ENCODE measurements at regions not wholly inside any gene's neighbourhood (a gene's known extent, or its start where the extent isn't known, plus 50 kb on each side); places are given as distances from the start of the nearest gene placed in this dataset.

- H3K27me3 ChIP-seq = no peaks in the 10 kb centered on the region
- no peaks in the 10 kb centered on the region for H4K20me1 ChIP-seq (ENCODE audit: low read depth)
- Mint-ChIP-seq H3K4me1 (no peaks in the 10 kb centered on the region), H3K9me3 (peaks cover 3% of the 10 kb centered on the region), H3K27ac (no peak overlapping the region), H3K36me3 (no peaks in the 10 kb centered on the region), H3K4me3 (no peak overlapping the region), H3K27me3 (ENCODE audit: insufficient read depth, low read depth) (peaks cover 3% of the 10 kb centered on the region)
- H3K4me2 ChIP-seq = no peak overlapping the region
- H3K4me3 ChIP-seq = no peak overlapping the region
- no peak overlapping the region for H3K27ac ChIP-seq
- no peak overlapping the region for H2AFZ ChIP-seq (replicated peaks)
- H3K4me1 ChIP-seq = no peaks in the 10 kb centered on the region
- H3K79me2 ChIP-seq (ENCODE audit: low read depth) = no peaks in the 10 kb centered on the region
- no peak for DNase-seq (ENCODE audit: low spot score)
- H3F3A ChIP-seq (ENCODE audit: low read depth) = no peaks in the 10 kb centered on the region
- H3K36me3 ChIP-seq = no peaks in the 10 kb centered on the region
- H3K9ac ChIP-seq = no peak overlapping the region
- H3K9me3 ChIP-seq (ENCODE audit: low read depth) = peaks cover 4% of the 10 kb centered on the region
- TF ChIP-seq EZH2phosphoT487 (IDR thresholded peaks at IDR 0.05) = no peak
- no peak for TF ChIP-seq CTCF (IDR thresholded peaks at IDR 0.05)
- no peak for TF ChIP-seq EZH2 (IDR thresholded peaks at IDR 0.05)
Measured at GRCh38 chr10:126722726-126723125, 52.2 kb upstream of the C10orf90 start.

GRCh38 chr10:126723226-126723625, 52.7 kb upstream of the C10orf90 start:
- no peak for DNase-seq (ENCODE audit: low spot score)
- Mint-ChIP-seq H3K27me3 (ENCODE audit: insufficient read depth, low read depth) (peaks cover 3% of the 10 kb centered on the region), H3K4me1 (no peaks in the 10 kb centered on the region), H3K9me3 (peaks cover 3% of the 10 kb centered on the region), H3K27ac (no peak overlapping the region), H3K36me3 (no peaks in the 10 kb centered on the region), H3K4me3 (no peak overlapping the region)
- Histone ChIP-seq H3K9ac (no peak overlapping the region), H3F3A (ENCODE audit: low read depth) (no peaks in the 10 kb centered on the region), H2AFZ (replicated peaks) (no peak overlapping the region), H3K4me2 (no peak overlapping the region), H3K9me3 (ENCODE audit: low read depth) (peaks cover 6% of the 10 kb centered on the region), H3K27ac (no peak overlapping the region), H3K4me3 (no peak overlapping the region), H3K27me3 (no peaks in the 10 kb centered on the region), H3K4me1 (no peaks in the 10 kb centered on the region), H4K20me1 (ENCODE audit: low read depth) (no peaks in the 10 kb centered on the region), H3K36me3 (no peaks in the 10 kb centered on the region), H3K79me2 (ENCODE audit: low read depth) (no peaks in the 10 kb centered on the region)
- TF ChIP-seq CTCF (IDR thresholded peaks at IDR 0.05) = no peak

GRCh38 chr10:126729314-126729870, 58.9 kb upstream of the C10orf90 start:
- Mint-ChIP-seq H3K36me3 (no peaks in the 10 kb centered on the region), H3K9me3 (peaks cover 3% of the 10 kb centered on the region), H3K4me3 (no peak overlapping the region), H3K27ac (no peak overlapping the region), H3K4me1 (no peaks in the 10 kb centered on the region), H3K27me3 (ENCODE audit: insufficient read depth, low read depth) (peaks cover 5% of the 10 kb centered on the region)
- TF ChIP-seq EZH2 (IDR thresholded peaks at IDR 0.05) (no peak), CTCF (IDR thresholded peaks at IDR 0.05) (no peak), EZH2phosphoT487 (IDR thresholded peaks at IDR 0.05) (no peak)
- Histone ChIP-seq H3K27ac (no peak overlapping the region), H3K9ac (no peak overlapping the region), H2AFZ (replicated peaks) (peak overlapping the region; percentile 31), H3K27me3 (no peaks in the 10 kb centered on the region), H4K20me1 (ENCODE audit: low read depth) (no peaks in the 10 kb centered on the region), H3K4me3 (no peak overlapping the region), H3K4me2 (no peak overlapping the region), H3K36me3 (no peaks in the 10 kb centered on the region), H3K9me3 (ENCODE audit: low read depth) (peaks cover 6% of the 10 kb centered on the region), H3K4me1 (peaks cover 5% of the 10 kb centered on the region), H3K79me2 (ENCODE audit: low read depth) (no peaks in the 10 kb centered on the region), H3F3A (ENCODE audit: low read depth) (no peaks in the 10 kb centered on the region)
- DNase-seq (ENCODE audit: low spot score) = no peak

Data from neural progenitor cell (in vitro differentiated cells).